ENCODE measurements at regions not wholly inside any gene's neighbourhood (a gene's known extent, or its start where the extent isn't known, plus 50 kb on each side); places are given as distances from the start of the nearest gene placed in this dataset.

DNA sequence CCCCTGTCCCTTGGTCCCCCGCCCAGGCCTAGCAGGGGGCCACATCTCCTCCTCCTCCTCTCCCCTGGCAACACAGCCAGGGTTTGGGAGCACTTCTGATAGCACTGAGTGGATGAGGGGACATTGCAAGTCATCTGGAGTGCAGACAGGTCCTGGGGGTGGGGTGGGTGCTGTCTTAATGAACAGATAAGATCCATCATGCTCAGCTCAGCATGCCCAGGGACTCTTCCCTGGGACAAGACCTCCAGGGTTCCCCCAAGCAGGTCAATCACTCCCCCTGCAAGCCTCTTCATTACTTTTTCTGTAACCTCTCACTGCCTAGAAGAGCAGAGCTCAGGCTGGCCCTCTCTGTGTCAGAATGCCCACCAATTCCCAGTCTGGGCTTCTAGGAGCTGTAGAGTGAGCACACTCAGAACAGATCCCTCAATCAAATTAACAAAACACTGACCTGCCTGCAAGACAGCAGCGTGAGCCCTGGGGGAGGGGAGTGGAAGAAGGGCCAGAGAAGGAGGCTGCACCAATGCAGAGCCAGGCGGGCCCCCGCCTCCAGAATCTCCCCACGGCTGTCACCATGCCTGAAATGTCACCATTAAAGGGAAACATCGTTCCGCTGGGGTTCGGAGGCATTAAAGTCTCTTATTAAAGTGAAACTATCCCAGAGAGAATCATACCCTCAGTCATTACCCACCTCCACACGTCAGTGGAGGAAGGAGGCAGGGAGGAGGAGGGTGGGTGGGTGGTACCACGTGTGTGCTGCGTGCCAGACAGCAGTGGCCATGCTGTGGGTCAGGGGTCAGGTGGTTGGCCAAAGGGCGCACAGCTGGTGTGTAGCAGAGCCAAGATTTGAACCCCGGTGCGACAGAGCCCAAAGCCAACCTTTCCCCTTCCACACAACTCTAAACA is 114.7 kb upstream of the LINGO1 start:
- DNase-seq = peak in 1 of 2 experiments; percentile 12
- no peak for TF ChIP-seq POLR2A (IDR thresholded peaks at IDR 0.05; ENCODE audit: low read length)
- no peak for TF ChIP-seq GATA1 (IDR thresholded peaks at IDR 0.05; ENCODE audit: low read depth, low read length)

DNA sequence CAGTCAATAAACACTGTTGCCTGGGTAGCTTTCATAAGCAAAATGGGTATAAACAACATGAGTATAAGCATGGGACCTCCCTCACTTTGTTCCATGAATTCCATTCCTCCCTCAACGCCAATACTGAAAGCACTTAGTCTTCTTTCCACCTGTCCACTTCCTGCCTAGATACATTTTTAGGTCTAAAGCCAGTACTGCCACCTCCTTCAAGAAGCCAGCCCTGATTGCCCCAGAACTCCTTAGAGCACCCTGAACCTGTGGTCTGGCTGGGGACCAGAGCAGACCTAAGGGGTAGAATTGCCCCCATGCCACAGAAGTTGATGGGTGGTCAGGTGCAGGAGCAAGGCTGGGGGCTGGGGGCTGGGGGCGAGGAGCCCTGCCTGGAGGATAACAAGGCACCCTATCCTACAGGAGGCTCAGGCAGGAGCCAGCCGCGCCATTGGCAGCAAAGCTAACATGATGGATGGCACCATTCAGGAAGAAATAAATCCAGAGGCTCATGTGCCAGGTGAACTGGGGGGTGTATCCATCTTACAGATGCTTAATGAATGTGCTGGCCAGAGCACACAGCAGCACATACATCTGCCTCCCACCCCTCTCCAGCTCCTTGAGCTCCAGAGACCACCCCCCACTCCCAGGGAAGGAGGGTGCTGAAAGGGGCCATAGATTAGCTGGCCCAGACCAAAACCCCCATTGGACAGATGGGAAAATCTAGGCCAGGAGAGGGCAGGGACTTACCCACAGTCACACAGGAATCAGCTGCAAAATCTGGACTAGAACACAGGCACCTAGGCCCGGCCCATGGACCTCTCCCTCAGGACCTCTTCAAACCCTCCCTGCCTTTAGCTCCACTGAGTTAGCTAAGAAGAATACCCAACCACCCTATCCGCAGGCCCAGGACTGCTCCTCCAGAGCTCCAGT is 113.8 kb upstream of the LINGO1 start:
- DNase-seq = no peak
- no peak for TF ChIP-seq GATA1 (IDR thresholded peaks at IDR 0.05; ENCODE audit: low read depth, low read length)
- no peak for TF ChIP-seq POLR2A (IDR thresholded peaks at IDR 0.05; ENCODE audit: low read length)

DNA sequence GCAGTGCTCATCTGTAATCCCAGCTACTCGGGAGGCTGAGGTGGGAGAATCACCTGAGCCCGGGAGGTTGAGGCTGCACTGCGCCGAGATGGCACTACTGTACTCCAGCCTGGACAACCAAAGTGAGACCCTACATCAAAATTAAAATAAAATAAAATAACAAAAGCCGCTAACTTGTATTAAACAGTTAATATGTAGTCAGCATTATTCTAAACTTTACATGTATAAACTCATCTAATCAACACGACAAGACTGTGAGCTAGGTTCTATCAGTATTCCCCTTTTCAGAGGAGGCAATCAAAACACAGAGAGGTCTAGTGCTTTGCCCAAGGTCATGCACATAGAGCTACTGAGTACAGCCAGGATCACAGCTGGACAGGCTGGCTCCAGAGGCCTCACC is 111.7 kb upstream of the LINGO1 start:
- DNase-seq = no peak

DNA sequence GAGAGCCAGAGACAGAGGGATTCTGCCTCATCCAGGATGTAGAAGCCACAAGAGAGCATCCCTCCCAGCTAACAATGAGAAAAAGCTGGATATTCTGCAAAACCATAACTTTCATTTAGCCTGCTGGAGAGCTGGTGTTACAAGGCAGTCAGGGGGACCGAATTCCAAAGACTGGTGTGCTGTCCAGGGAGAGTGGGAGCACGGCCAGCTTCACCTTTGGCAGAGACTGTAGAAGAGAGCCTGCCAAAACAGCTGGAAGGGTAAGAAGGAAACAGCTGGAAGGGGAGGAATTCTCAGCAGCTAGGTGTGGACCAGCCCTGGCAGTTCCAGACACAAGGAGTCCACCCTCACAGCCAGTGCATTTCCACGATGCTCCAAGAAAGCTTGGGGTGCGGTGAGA is 109.9 kb upstream of the LINGO1 start:
- no peak for DNase-seq
- TF ChIP-seq GATA1 (IDR thresholded peaks at IDR 0.05; ENCODE audit: low read depth, low read length) (no peak), POLR2A (IDR thresholded peaks at IDR 0.05; ENCODE audit: low read length) (no peak)

More for the DNA sequence above, 111.7 kb upstream of the LINGO1 start:
- TF ChIP-seq GATA1 (IDR thresholded peaks at IDR 0.05; ENCODE audit: low read depth, low read length) (no peak), POLR2A (IDR thresholded peaks at IDR 0.05; ENCODE audit: low read length) (no peak)

DNA sequence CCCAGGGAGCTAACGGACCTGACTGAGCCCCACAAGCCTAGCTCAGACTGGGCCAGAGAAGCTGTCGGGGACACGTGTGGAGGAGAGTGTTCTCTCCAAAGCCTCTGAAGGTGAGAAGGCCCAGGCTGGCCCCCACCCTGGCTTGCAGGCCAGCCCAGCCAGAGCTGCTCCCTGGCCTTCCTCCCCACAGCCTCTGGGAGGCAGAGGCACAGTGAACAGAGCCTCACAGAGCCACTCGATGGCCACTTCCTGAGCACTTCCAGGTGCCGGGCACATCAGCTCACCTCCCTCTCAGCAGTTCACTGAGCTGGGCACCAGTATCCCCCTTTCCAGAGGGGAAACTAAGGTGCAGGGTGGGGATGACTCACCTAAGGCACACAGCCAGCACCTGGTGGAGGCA is 109.4 kb upstream of the LINGO1 start:
- TF ChIP-seq POLR2A (IDR thresholded peaks at IDR 0.05; ENCODE audit: low read length) (no peak), GATA1 (IDR thresholded peaks at IDR 0.05; ENCODE audit: low read depth, low read length) (no peak)

DNA sequence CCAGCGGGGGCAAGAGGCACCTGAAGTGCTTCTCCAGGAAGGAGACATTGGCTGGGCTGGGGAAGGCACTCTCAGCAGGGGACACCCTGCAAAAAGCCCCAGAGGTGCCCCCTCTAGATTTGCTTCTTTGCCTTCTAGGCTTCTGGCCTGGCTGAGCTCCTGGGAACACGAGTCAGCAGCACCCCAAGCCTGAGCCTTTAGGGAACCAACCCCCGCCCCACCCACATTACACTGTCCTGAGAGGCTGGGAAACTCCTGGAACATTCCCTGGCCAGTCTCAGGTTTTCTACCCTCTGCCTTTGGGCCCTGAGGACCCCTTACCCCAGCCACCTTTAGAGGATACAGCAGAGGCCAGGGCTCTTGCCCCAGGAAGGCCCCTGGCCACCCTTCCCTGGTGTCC is 108.4 kb upstream of the LINGO1 start:
- DNase-seq = no peak
- TF ChIP-seq POLR2A (IDR thresholded peaks at IDR 0.05; ENCODE audit: low read length) (no peak), GATA1 (IDR thresholded peaks at IDR 0.05; ENCODE audit: low read depth, low read length) (no peak)

More for the DNA sequence above, 109.4 kb upstream of the LINGO1 start:
- no peak for DNase-seq

DNA sequence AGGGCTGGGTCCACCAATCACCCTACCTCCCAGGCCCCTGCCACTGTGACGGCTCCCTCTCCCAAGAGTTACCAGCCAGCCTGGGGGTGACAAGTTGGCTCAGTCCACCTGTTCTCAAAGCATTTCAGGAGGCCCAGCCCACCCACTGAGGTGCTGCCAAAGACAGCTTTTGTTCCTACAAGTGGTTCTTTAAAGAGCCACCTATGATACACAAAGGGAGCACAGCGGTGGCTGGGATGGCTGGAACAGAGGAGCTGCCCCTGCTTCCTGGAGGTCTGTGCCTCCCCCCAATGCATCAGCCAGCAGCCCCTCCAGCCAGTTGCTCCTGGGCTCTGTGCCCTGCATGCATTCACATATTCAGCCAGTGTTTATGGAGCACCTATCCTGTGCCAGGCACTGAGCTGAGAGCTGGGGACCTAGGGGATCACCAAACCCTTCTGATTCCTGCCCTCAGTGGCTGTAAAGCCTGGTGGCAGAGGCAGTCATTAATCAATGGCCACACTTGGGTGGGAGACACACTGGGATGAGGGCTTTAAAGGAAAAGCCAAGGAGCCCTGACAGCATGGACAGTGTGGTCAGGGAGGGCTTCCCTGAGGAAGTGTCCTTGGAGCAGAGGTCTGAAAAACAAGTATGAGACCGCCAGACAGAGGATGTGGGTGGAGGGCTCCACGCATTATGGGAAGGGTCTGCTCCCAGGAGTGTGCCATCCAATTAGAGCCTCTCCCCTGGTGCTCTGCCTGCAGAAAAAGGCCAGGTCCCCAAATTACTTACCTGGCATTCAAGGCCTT is 107.1 kb upstream of the LINGO1 start:
- no peak for DNase-seq
- TF ChIP-seq GATA1 (IDR thresholded peaks at IDR 0.05; ENCODE audit: low read depth, low read length) (no peak), POLR2A (IDR thresholded peaks at IDR 0.05; ENCODE audit: low read length) (no peak)

DNA sequence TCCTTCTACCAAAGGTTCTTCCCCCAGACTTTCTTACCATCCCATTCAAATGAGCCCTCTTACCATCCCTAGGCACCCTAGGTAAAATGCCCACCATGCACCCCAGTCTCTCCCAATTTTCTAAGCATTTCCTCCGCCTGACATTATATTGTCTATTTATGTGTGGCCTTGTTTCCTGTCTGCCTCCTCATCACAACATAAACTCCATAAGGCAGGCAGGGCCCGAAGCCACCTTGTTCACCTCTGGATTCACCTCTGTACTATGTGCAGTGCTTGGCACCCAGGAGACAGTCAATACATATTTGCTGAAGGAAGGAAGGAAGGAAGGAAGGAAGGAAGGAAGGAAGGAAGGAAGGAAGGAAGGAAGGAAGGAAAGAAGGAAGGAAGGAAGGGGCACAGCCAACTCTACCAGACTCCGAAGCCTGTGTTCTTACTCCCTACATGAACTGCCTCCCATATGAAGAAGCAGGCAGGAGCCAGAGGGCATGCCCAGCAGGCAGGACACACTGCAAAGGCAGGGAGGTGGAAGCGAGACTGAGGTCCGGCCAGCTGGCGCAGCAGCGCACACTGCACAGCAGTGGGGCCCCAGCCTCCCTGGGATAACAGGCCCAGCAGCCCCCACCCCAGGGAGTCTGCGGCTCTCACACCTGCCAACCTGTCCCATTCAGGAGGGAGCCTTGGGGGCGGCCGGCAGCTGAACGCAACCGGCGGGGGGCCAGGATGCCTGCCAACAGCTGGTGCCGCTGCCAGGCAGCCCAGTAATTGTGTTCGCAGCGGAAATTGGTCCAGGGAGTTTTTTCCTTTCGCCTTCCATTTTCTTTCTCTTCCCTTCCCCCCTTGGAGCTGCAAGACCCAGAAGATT is 106.0 kb upstream of the LINGO1 start:
- DNase-seq = no peak
- no peak for TF ChIP-seq POLR2A (IDR thresholded peaks at IDR 0.05; ENCODE audit: low read length)
- TF ChIP-seq GATA1 (IDR thresholded peaks at IDR 0.05; ENCODE audit: low read depth, low read length) = no peak

DNA sequence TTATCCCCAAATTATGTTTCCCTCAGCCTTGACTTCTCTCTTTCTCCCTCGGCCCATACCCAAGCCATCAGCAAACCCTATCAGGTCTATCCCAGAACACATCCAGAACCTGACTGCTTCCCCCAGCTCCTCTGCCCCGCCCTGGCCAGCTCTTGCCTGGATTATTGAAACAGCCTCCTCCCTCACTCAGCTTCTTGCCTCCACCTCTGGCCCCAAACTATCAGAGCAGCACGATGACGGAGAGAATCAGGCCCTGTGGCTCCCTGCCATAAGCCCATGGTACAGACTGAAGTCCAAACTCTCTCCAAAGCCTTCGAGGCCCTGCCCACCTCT is 105.3 kb upstream of the LINGO1 start:
- no peak for TF ChIP-seq GATA1 (IDR thresholded peaks at IDR 0.05; ENCODE audit: low read depth, low read length)
- TF ChIP-seq POLR2A (IDR thresholded peaks at IDR 0.05; ENCODE audit: low read length) = no peak
- peak in 1 of 2 experiments; percentile 9 for DNase-seq

DNA sequence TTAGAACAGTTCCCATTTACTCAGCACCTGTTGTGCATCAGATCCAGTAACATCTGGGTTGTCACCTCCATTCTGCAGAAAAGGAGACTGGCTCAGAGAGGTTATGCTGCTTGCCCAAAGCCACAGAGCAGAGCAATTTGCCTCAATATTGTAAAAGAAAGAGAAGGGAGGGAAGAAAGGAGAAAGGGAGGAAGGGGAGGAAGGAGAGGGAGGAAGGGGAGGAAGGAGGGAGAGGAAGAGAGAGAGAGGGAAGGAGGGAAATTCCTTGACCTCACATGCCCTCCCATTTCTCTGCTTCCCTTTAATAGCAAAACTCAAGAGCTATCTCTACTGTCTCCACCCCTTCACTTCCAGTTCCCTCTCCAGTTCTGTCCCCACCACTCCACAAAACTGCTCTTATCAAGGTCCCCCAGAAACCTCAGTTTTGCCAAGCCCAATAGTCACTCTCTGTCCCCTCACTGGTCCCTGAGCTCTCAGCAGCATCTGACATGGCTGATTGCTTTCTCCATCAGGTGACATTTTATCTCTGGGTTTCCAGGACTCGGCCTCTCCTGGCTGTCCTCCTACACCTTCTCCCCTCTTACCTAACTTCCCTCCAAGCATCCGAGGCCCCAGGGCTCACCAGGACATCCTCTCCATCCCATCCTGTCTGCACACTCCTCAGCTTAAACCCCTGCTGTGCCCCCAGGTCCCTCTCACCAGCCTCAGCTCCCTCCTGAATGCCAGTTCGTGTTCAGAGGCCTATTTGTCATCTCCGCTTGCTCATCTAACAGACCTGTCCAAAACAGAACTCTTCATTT is 104.7 kb upstream of the LINGO1 start:
- peak; percentile 65 to 82 for DNase-seq
- TF ChIP-seq POLR2A (IDR thresholded peaks at IDR 0.05; ENCODE audit: low read length) (no peak), GATA1 (IDR thresholded peaks at IDR 0.05; ENCODE audit: low read depth, low read length) (no peak)

DNA sequence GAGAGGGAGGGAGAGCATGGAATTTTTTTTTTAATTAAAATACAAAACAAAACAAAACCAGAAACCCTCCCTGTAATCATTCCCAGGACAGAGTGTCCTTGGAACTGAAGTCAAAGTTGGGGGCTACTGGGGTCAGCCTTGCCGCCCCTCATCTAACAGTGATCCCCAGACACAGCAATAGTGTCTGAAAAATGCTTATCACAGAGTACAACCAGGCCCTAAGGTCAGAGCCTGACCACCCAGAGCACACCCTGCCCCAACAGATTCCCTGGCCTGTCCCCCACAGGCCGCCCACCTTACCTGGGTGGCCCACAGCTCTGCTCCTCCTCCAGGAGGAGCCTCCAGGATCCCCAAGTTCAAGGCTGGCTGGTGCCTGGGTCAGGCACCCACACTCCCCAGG is 101.6 kb upstream of the LINGO1 start:
- TF ChIP-seq POLR2A (IDR thresholded peaks at IDR 0.05; ENCODE audit: low read length) (no peak), GATA1 (IDR thresholded peaks at IDR 0.05; ENCODE audit: low read depth, low read length) (no peak)
- no peak for DNase-seq
